NCI-H526 (cell line): ENCODE measurements at regions not wholly inside any gene's neighbourhood (a gene's known extent, or its start where the extent isn't known, plus 50 kb on each side); places are given as distances from the start of the nearest gene placed in this dataset.
"Not testable (repeated sequence)": the region's sequence is repeated elsewhere in the genome, so short reads cannot be mapped to it uniquely, and the experiment has no call there.

ENCODE experiments used
- DNase-seq, 2 experiments: peaks; one replicate each; lab custom pipeline; 2025; lab: John Stamatoyannopoulos, UW

DNA sequence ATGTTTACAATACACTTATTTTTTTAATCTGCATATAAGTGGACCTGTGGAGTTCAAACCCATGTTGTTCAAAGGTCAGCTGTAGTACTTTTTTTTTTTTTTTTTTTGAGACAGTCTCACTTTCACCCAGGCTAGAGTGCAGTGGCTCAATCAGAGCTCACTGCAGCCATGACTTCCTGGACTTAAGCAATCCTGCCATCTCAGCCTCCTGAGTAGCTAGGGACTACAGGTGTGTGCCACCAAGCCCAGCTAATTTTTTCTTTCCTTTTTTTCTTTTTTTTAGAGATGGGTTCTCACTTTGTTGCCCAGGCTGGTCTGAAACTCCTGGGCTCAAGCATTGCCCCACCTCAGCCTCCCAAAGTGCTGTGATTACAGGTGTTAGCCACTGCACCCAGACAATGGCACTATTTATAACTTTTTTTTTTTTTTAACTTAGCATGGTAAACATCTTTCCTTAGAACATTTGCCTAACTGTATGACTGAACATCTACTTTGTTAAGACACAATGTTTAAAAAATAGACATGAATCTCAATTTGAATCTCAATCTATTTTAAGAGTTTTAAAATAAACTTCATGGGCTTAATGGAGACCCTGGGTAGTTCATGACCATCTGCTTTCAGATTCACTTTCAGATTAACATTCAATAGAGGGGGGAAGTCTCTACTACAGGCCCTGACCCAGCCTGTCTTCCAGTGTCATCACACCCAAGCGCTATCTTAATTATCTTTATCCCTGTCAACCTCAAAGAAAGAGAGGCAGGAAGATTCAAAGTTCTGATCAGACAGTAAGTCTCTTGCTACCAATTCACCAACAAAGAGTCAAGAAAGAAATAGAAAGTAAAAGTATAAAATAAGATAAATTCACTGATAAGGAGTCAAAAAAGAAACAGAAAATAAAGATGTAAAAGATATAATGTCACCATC lies 97.7 kb upstream of the DOCK9 start:
- peak in 1 of 2 experiments; percentile 28 for DNase-seq

- no peak for DNase-seq
Measured at GRCh38 chr13:99078017-99078771, 100.3 kb upstream of the DOCK9 start.

GRCh38 chr13:99080131-99080530 lies 102.3 kb upstream of the DOCK9 start:
- no peak for DNase-seq

GRCh38 chr13:99083981-99084380 lies 106.1 kb upstream of the DOCK9 start:
- no peak for DNase-seq

- DNase-seq = peak in 1 of 2 experiments; percentile 37
Measured at GRCh38 chr13:99085139-99085807, 107.4 kb upstream of the DOCK9 start.

DNA sequence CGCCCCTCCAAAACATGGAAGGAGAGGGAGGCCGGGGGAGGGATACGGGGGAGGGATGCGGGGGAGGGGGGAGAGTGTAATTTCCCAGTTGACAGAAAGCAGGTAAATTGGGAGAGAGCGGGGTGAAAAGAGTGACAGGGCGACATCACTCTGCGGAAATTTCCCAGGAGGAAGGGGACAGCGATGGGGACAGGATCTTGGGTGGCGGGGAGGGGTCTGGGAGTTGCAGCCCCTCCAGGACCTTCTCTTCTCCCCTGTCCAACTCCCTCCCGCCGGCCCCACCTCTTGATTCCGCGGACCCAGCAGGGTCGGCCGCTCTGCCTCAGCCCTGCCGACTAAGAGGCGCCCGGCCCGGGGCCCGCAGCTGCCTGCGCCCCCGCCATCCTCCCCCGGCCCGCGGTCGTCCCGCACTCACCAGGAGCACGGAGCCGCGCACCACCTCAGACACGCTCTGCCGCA lies 108.0 kb upstream of the DOCK9 start:
- DNase-seq = peak in 1 of 2 experiments; percentile 38

- DNase-seq = peak; percentile 14 to 90
Measured at GRCh38 chr13:99086267-99087097, 108.6 kb upstream of the DOCK9 start.

DNA sequence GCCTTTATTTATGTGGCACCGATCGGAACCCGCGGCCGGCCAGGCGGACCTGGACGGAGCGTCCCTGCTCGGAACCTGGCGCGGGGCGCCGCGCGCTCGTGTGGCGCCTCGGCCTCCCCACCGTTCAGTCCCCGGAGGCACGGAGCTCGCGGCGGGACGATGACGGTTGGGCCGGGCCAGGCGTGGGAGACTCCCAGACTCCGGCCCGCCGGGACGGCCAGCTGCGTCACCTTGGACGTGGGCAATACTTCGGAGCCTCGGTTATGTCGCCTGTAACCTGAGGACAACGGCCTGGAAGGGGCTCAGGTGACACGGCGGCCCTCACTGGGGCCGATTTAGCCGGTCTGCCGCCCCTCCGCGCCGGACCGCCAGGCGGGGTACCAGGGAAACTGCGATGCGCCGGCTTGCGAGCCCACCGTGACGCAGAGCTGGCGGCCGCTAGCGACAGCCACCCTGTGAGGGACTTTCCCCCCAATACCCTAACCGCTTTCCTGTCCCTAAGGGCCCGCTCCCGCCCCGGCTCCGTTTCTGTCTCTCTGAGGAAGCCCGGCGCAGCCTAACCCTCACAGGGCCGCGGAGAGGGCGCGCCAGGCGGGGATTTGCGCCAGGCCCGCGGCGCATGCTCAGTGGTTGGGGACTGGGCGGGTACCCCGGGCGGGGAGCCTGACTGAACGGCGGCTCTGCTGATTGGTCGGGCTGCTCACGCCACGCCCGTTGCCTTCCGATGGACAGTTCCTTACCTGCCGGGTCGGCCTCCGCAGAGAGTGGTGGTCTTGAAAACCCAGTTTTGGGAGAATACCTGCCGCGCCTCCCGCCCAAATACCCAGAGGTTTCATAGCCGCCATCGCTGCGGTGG lies 109.5 kb upstream of the DOCK9 start:
- DNase-seq = peak; percentile 93 to 99

DNA sequence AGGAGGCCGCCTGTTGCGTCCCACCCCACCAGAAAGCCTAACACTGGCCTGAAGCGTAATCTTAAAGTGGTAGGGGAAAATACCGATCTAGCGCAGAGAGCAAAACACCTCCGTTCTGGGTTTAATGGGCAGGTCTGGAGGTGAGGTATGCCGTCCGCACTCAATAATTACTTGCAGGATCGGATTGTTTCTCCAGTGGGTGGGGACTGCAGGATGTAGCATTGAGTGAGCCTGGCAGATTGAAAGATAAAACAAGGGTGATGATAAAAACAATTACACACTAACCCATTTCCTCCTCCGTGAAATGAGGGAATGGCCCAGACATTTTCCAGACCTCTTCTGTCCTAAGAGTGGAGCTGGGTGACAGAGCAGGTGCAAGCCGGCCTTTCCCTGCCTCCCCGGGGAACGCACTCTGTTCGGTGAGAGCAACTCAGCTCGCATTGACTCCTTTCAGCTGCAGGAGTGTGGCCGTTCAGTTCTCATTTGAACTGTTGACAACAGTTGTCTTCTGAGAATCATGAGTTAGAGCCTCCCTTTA lies 110.2 kb upstream of the DOCK9 start:
- peak; percentile 81 to 89 for DNase-seq

GRCh38 chr13:99093997-99094396 lies 106.7 kb upstream of the UBAC2 start:
- DNase-seq = no peak

DNA sequence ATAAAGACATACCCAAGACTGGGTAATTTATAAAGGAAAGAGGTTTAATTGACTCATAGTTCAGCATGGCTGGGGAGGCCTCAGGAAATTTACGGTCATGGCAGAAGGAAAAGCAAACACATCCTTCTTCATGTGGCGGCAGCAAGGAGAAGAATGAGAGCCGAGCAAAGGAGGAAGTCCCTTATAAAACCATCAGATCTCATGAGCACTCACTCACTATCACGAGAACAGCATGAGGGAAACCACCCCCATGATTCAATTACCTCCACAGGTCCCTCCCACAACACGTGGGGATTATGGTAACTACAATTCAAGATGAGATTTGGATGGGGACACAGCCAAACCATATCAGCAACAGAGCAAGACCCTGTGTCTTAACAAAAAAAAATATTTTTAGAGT lies 98.8 kb upstream of the UBAC2 start:
- not testable (repeated sequence) for DNase-seq

GRCh38 chr13:99103536-99103935 lies 97.1 kb upstream of the UBAC2 start:
- no peak for DNase-seq

DNA sequence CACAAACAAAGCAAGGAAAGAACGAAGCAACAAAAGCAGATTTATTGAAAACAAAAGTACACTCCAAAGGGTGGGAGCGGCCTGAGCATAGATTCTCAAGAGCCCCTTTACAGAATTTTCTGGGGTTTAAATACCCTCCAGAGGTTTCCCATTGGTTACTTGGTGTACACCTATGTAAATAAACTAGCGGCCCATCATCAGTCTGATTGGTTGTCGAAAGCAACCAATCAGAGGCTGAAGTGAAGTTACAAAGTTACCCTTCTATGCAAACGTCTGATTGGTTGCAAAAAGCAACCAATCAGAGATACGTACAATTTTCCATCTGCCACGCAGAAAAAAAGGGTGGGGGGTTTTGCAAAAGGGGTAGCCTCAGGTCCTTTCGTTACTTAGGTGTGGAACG lies 96.3 kb upstream of the UBAC2 start:
- DNase-seq = no peak

GRCh38 chr13:99105160-99105559 lies 95.5 kb upstream of the UBAC2 start:
- no peak for DNase-seq

GRCh38 chr13:99113351-99113750 lies 87.3 kb upstream of the UBAC2 start:
- no peak for DNase-seq

- DNase-seq = no peak
Measured at GRCh38 chr13:99118179-99118578, 82.5 kb upstream of the UBAC2 start.

DNA sequence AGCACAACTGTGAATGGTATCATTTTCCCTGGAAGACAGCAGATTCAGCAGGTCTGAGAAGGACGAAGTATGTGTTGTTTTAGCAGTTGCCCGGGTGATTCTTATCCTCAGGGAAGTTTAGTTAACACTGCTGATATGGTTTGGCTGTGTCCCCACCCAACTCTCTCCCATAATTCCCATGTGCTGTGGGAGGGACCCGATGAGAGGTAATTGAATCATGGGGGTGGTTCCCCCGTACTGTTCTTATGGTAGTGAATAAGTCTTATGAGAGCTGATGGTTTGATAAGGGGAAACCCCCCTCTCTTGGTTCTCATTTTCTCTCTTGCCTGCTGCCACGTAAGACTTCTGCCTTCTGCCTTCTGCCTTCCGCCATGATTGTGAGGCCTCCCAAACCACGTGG lies 81.0 kb upstream of the UBAC2 start:
- DNase-seq = no peak

- no peak for DNase-seq
Measured at GRCh38 chr13:99120751-99121150, 79.9 kb upstream of the UBAC2 start.

DNA sequence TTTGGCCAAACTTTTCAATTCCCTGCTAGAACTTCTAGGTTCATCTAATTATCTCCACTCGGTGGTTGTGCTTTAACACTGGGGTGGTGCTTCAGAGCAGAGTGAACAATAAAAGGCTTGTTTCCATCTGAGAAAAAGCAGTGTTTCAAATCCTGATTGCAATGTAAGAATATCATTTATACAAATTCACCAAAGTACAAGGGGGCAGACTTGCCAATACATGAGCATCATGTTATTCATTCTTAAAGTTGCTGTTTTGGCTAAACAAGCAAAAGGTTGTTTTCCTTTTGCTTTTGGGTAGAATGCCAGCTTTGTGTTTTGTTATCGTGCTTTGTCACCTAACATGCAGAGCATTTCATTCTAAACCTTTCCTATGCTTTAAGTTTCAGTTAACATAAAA lies 78.5 kb upstream of the UBAC2 start:
- DNase-seq = peak; percentile 18 to 28
